Smooth muscle cell (in vitro differentiated cells): ENCODE measurements at regions not wholly inside any gene's neighbourhood (a gene's known extent, or its start where the extent isn't known, plus 50 kb on each side); places are given as distances from the start of the nearest gene placed in this dataset.

ENCODE experiments used
- DNase-seq: peaks from one replicate; lab custom pipeline; 2025; ENCODE audit not compliant: unreplicated experiment; lab: John Stamatoyannopoulos, UW
- H2AFZ ChIP-seq: fragments of 200-600 bp; sonication (generic); 2 replicates; pipeline ENCODE4 v1.6.0; 2016; ENCODE audit warnings: antibody characterized with exemption, low read depth, mild to moderate bottlenecking
- H3F3A ChIP-seq: fragments of 200-600 bp; sonication (generic); 2 replicates; pipeline ENCODE4 v1.6.0; 2017; ENCODE audit warnings: antibody characterized with exemption, low read depth
- H3K27ac ChIP-seq: fragments of 200-600 bp; sonication (generic); 2 replicates; pipeline ENCODE4 v1.5.1; 2016; ENCODE audit warnings: low read depth, mild to moderate bottlenecking
- H3K27me3 ChIP-seq: fragments of 200-600 bp; sonication (generic); 2 replicates; pipeline ENCODE4 v1.6.1; 2016; ENCODE audit warnings: low read depth, mild to moderate bottlenecking
- H3K36me3 ChIP-seq: fragments of 200-600 bp; sonication (generic); 2 replicates; pipeline ENCODE4 v1.5.1; 2016; ENCODE audit warnings: low read depth
- H3K4me1 ChIP-seq: fragments of 200-600 bp; sonication (generic); 2 replicates; pipeline ENCODE4 v1.5.1; 2016; ENCODE audit warnings: low read depth
- H3K4me2 ChIP-seq: fragments of 200-600 bp; sonication (generic); 2 replicates; pipeline ENCODE4 v1.6.0; 2016; ENCODE audit warnings: mild to moderate bottlenecking
- H3K4me3 ChIP-seq: fragments of 200-600 bp; sonication (generic); 2 replicates; pipeline ENCODE4 v1.5.1; 2016; ENCODE audit warnings: mild to moderate bottlenecking
- H3K79me2 ChIP-seq: fragments of 200-600 bp; sonication (generic); 2 replicates; pipeline ENCODE4 v1.6.0; 2016; ENCODE audit warnings: low read depth, mild to moderate bottlenecking
- H3K9ac ChIP-seq: fragments of 200-600 bp; sonication (generic); 2 replicates; pipeline ENCODE4 v1.6.0; 2016; ENCODE audit warnings: low read depth
- H3K9me3 ChIP-seq: fragments of 200-600 bp; sonication (generic); replicated peaks from 2 replicates; pipeline ENCODE4 v1.5.1; 2016; ENCODE audit warnings: low read depth
- H4K20me1 ChIP-seq: fragments of 200-600 bp; sonication (generic); 2 replicates; pipeline ENCODE4 v1.6.0; 2016; ENCODE audit warnings: low read depth
- WGBS: methylation state at CpG from one replicate; pipeline ENCODE4 v1.1.7; 2016; ENCODE audit warnings: low lambda C conversion rate; 5-methylcytosine and 5-hydroxymethylcytosine counted together
- TF ChIP-seq, protein P1 (sequence below): fragments of 200-600 bp; sonication (generic); IDR thresholded peaks from 2 replicates; pipeline ENCODE4 v1.5.1; 2017; ENCODE audit warnings: borderline replicate concordance, mild to moderate bottlenecking, antibody characterized with exemption; ENCODE audit not compliant: insufficient read depth, poor library complexity, severe bottlenecking

DNA sequence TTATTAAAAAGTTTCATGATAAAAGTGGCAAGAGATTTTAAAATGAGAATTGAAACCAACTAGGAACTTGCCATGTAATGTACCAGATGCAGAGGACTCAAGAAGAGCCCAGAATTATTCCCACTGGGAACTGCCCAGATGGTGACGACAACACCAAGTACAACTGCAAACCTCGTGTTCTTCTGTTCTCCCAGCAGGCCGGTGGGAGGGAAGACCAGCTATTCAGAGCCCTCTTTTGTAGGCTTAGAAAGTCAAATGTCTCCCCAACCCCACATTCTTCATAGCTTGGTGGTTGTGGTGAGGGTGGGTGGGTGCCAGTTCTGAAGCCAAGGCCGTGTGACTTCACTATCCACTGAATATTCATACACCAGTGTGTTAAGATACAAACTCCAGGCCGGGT lies 54.3 kb upstream of the ITGB1 start:
- Histone ChIP-seq H3K4me2 (no peak overlapping the region), H3K27me3 (no peaks in the 10 kb centered on the region), H3K9me3 (no peaks in the 10 kb centered on the region), H2AFZ (no peak overlapping the region), H3K36me3 (no peaks in the 10 kb centered on the region), H3K27ac (no peak overlapping the region), H3F3A (peaks cover 11% of the 10 kb centered on the region), H3K4me1 (no peaks in the 10 kb centered on the region), H3K4me3 (no peak overlapping the region), H4K20me1 (no peaks in the 10 kb centered on the region), H3K9ac (no peak overlapping the region), H3K79me2 (no peaks in the 10 kb centered on the region)
- no peak for DNase-seq
- TF ChIP-seq, protein P1, sequence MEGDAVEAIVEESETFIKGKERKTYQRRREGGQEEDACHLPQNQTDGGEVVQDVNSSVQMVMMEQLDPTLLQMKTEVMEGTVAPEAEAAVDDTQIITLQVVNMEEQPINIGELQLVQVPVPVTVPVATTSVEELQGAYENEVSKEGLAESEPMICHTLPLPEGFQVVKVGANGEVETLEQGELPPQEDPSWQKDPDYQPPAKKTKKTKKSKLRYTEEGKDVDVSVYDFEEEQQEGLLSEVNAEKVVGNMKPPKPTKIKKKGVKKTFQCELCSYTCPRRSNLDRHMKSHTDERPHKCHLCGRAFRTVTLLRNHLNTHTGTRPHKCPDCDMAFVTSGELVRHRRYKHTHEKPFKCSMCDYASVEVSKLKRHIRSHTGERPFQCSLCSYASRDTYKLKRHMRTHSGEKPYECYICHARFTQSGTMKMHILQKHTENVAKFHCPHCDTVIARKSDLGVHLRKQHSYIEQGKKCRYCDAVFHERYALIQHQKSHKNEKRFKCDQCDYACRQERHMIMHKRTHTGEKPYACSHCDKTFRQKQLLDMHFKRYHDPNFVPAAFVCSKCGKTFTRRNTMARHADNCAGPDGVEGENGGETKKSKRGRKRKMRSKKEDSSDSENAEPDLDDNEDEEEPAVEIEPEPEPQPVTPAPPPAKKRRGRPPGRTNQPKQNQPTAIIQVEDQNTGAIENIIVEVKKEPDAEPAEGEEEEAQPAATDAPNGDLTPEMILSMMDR: no peak
- WGBS: 83% methylated on average over 5 of the region's 5 CpGs

DNA sequence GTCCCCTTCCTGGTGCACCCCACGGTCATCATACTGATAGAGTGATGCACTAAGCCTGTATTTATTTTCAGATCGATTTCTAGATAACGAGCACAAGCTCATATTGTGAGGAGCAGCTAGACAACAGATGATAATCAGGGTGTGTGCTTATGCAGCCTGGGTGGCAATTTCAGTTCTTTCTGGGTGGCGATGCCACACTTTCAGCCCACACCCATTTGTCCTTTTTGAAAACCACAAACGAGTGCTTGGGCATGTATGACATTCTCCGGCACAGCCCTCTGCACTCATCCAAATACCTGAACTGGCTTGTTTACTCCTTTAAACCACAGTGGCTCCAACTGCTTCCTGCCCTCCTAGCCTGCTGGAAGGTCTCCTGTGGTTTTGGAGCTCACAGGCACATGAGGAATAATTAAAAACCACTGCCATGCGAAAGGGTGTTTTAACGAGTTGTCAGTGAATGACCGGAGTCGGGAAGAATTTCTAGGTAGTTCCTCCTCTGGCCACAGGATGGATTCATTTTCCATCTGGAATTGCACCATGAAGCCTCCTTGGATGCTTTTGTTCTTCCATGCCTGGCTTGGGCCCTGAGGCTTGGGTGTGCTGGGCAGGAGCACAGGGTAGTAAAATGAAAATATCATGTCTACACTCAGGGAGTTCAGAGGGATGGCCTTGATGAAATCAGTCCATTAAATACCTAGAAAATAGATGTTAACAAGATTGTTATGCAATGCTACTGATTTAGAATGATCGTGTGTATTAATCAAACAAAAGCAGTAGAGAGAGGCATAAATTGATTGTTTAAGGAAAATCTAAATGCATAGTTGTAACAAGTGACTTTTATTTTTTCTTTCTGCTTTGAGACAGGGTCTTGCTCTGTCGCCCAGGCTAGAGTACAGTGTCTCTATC lies 52.4 kb upstream of the ITGB1 start:
- H3K79me2 ChIP-seq: no peaks in the 10 kb centered on the region
- H3K9ac ChIP-seq: no peak overlapping the region
- DNase-seq: no peak
- no peak overlapping the region for H3K27ac ChIP-seq
- H3K9me3 ChIP-seq: no peaks in the 10 kb centered on the region
- no peak overlapping the region for H3K4me3 ChIP-seq
- no peaks in the 10 kb centered on the region for H3K27me3 ChIP-seq
- H3K4me2 ChIP-seq: peak overlapping the region; percentile 38
- H3K36me3 ChIP-seq: no peaks in the 10 kb centered on the region
- peaks cover 23% of the 10 kb centered on the region for H3F3A ChIP-seq
- TF ChIP-seq, protein P1: peak; percentile 43
- no peaks in the 10 kb centered on the region for H4K20me1 ChIP-seq
- WGBS: 41% methylated on average over 12 of the region's 12 CpGs
- H3K4me1 ChIP-seq: no peaks in the 10 kb centered on the region
- no peak overlapping the region for H2AFZ ChIP-seq

DNA sequence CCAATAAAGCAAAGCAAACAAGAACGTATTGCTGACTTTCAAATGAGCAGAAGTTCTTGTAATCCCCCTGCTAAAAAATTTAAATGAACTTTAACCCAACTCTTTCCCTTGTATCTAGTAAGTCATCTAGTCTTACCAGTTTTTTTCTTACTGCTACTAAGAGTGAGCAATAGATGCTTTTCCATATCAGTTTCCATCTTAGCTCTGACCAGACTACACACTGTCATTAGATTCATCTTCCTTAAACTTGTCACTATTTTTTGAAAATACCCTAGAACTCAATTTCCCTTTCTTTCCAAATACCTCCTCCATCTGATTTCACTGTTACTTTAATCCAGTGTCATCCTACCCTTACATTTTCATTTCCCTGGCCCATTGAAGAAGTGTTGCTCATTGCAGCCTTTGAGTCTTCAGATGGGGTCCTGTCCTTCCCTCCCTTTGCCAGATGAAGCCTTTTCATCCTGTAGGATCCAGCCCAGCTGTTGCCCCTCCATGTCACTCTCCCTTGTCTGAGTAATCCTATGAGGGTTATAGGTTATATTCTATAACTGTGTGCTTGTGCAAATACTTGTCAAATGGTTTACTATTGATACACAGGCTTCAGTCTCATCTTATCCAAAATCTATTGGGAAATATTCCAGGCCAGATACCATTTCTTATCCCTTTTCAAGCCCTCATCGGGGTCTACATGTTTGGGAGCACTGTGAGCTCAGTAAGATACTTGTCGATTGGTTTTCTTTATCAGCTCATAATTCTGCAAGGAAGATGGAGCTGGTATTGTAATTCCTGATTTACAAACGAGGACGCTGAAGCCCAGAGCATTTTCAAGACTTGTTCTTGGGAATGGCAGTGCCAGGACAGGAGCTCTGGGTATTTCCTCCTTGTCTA lies 51.5 kb upstream of the ITGB1 start:
- WGBS: 61% methylated on average over 5 of the region's 5 CpGs

More for the DNA sequence above, 51.5 kb upstream of the ITGB1 start:
- TF ChIP-seq, protein P1: no peak
- peaks cover 26% of the 10 kb centered on the region for H3F3A ChIP-seq
- DNase-seq: no peak
- peak overlapping the region; percentile 15 for H3K4me2 ChIP-seq
- H3K9me3 ChIP-seq: no peaks in the 10 kb centered on the region
- H3K27ac ChIP-seq: peak overlapping the region; percentile 10
- H3K9ac ChIP-seq: no peak overlapping the region
- no peaks in the 10 kb centered on the region for H3K27me3 ChIP-seq
- no peak overlapping the region for H3K4me3 ChIP-seq
- H3K79me2 ChIP-seq: no peaks in the 10 kb centered on the region
- no peaks in the 10 kb centered on the region for H4K20me1 ChIP-seq
- H3K4me1 ChIP-seq: no peaks in the 10 kb centered on the region
- no peaks in the 10 kb centered on the region for H3K36me3 ChIP-seq
- no peak overlapping the region for H2AFZ ChIP-seq
